ENCODE measurements at regions not wholly inside any gene's neighbourhood (a gene's known extent, or its start where the extent isn't known, plus 50 kb on each side); places are given as distances from the start of the nearest gene placed in this dataset.

- TF ChIP-seq GATA2 (IDR thresholded peaks at IDR 0.05; ENCODE audit: low read depth, low read length), result no peak
- TF ChIP-seq GATA3 (IDR thresholded peaks at IDR 0.05; ENCODE audit: low read depth, low read length), result no peak
Observed at GRCh38 chr1:29999595-29999994, 723.8 kb downstream of the MATN1 start.

Measured in SH-SY5Y (cell line).